DMS 273 (cell line): ENCODE measurements at regions not wholly inside any gene's neighbourhood (a gene's known extent, or its start where the extent isn't known, plus 50 kb on each side); places are given as distances from the start of the nearest gene placed in this dataset.
"Not testable (repeated sequence)": the region's sequence is repeated elsewhere in the genome, so short reads cannot be mapped to it uniquely, and the experiment has no call there.

Source experiments
- DNase-seq: peaks from one replicate; lab custom pipeline; 2025; ENCODE audit not compliant: unreplicated experiment; lab: John Stamatoyannopoulos, UW

DNA sequence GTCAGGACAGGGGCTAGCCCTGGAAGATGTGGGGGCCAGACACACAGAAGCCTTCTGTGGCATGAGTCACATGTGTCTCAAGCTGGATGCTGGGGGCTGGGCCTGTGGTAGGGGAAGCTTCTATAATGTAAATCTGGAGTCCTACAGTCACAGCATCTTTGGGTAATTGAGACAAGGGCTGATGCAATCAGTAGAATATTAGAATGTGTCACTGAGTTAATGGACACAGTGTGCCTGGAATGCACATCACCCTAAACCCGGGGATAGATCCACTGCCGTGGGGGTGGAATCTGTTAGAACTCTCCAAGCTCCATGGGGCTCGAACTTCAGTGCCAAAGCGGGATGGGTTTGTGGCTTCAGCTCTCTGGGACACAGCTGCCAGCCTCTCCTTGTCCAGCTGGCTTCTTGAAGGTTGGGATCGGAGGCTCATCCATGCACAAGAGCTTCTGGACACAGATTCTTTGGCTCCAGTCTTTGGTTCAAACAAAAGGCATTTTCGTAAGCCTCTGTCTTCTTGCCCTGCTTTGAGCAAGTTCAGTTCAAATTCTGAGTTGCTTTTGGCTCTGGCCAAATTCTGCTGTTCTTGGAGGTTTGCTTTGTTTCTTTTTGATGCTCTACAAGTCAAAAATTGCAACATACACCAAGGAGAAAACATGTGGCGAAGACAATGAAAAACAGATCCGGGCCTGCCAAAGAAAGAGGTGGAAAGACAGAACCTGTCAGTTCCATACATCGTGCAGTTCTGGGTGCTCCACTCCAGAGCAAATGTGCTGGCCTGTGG lies 194.8 kb upstream of the ZNF32 start:
- no peak for DNase-seq

DNA sequence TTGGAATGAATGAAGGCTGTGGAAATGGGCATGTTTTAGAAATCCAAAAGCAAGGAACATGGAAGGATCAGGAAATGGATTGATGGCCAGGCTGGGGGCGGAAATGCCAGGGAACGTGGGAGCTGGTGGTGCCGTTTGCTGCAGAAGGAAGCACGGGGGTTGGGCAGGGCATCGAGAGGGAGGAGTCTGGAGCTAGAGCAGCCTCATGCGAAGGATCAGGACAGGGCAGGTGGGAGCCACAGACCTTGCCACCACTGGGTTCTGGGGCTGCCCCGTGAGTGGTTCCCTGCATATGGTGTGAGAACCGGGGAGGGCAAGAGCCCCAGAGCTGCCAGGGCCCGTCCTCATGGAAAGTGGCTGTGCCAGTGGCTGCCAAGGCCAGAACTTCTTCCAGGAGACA lies 193.8 kb upstream of the ZNF32 start:
- DNase-seq, result no peak

DNA sequence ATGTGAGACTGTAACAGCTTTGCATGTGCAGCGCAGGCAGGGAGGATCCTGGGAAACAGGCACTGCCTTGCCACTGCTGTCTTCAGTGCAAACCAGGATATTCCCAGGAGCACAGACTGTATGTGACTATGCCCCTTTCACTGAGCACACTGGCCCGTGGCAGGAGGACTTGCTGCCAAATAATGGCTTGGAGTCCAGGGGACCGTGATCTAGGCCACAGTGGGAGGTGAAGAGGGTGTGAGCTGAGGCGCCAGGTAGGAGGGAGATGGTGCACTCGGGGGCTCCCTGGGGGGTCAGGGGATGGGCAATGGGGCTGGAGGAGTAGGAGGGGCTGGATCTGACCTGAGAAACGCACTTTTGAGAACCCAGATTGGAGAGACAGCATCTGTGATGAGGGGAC lies 193.4 kb upstream of the ZNF32 start:
- no peak for DNase-seq

DNA sequence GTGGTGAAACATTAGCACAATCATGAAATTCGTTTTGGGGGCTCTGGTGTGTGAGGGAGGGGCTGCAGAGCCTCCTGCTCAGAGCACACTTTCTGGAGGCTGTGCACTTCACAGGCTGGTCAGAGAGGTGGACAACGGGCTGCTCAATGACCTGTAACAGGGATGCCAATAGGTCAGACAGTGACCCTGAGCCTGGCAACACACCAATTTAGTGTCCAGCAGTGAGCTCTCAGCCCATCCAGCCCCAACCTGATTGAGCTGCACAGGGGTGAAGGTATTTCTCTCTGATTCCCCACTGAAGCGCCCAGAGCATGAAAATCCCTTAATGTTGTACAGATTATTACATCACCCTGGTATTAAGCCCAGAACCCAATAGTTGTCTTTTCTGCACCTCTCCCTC lies 191.3 kb upstream of the ZNF32 start:
- DNase-seq, result no peak

DNA sequence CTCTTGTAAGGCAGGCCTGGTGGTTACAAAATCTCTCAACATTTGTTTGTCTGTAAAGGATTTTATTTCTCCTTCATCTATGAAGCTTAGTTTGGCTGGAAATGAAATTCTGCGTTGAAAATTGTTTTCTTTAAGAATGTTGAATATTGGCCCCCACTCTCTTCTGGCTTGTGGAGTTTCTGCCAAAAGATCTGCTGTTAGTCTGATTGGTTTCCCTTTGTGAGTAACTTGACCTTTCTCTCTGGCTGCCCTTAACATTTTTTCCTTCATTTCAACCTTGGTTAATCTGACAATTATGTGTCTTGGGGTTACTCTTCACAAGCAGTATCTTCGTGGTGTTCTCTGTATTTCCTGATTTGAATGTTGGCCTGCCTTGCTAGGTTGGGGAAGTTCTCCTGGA lies 186.1 kb upstream of the ZNF32 start:
- DNase-seq, result not testable (repeated sequence)

DNA sequence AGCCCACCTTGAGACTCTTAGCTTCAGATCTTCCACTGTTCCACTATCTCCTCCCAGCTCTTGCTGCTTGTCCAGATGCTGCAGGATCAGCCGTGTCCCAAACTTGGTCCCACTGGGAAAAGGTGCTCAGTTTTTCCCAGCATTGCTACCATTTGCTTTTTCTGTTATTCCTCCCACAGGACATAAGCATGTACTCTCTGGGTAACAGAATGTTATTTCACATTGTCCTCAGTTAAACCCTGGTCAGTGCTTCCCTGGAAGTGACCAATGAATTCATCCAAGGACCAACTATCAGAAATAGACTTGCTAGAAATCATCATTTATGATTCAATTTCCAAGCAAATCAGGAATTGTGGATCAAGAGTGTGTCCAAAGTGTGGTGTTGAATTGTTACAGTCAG lies 179.2 kb upstream of the ZNF32 start:
- no peak for DNase-seq

DNA sequence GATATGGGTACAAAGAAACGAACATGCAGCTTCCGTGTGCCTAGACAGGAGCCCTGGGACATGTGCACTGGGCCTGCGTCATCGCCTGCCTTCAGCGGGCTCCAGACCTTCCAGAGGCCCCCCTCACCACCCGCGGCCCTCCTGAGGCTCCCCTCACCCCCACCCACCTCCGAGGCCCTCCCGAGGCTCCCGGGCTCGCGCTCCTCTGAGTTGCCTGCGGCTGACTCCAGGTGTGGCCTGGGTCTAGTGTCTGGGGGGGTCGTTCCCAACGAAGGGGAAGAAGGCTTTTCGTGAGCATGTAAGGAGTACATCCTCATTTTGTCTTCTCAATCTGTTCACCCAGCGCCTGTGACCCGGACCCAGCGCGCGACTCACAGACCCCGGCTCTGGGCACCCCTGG lies 177.3 kb upstream of the ZNF32 start:
- DNase-seq, result no peak

DNA sequence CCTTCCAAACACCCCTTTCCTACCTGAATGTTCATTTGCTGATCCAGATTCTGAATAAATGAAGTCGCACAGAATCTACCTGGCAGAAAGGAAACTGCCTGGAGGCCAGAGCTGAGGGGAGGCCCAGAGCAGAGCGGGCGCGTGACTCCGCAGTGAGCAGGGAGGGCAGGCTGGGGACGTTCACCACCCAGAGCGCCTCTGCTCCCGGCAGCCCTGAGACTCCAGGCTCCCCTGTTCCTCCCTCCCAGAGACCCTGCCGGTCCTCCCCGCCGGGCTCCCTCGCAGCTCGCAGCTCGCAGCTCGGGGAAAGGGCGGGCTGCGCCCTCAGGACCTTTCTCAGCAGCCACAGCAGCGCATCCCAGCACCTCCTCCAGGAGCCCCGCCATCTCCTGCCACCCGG lies 176.7 kb upstream of the ZNF32 start:
- no peak for DNase-seq

DNA sequence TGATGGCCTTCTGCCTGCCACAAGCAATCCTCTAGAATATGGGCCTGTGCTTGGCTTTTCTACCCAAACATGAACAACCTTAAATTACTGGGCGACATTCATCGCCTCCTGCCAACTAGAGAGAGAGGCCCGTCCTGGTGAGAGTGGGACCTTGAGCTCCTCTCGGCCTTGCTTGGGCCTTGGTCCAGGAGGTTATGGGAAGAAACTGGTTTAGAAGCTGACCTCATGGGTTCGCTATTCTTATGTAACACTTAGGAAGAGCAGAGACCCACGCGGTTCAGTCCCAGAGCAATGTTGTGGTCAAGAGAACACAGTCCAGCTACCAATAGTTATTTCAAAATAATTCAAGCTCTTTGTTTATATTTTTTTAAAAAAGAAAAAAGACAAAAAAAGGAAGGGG lies 176.3 kb upstream of the ZNF32 start:
- no peak for DNase-seq

DNA sequence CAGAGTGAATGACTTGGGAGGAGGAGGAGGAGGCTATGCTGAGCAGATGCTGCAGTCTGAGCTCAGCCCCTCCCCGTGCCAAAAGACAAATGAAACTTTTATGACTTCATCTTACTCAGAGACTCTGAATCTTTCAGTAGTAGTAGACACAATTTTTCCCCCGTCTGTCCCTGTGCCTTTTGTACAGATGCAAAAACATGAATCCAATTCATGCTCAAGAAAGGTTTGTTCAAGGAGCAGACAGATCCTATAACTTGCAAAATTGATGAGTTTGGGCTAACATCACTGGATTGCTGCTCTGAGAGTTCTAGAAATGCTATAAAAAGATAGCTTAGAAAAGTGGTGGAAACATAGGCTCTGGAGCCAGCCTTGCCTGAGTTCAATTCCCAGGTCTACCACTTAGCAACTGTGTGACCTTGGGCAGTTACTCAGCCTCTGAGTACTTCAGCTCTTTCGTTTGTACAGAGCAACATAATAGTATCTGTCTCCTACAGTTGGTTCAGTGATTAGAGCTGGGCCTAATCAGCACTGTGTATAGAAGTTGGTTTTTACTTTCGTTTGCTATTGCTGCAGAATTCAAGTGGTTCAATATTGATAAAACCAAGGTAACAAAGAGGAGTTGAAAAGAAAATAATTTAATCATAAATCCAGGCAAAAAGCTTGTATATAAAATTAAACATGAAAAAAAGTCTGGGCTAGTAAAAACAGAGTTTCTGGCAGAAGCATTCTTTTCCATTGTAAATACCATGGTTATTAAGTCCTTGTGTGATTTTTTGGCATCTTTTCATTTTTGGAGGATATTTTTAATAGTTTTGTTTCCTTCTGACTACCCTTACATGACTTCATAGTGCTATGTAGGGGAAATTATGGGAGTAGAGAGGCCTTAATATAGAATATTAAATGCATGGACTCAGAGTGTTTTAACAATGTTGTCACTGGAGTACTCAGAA lies 174.2 kb upstream of the ZNF32 start:
- no peak for DNase-seq

DNA sequence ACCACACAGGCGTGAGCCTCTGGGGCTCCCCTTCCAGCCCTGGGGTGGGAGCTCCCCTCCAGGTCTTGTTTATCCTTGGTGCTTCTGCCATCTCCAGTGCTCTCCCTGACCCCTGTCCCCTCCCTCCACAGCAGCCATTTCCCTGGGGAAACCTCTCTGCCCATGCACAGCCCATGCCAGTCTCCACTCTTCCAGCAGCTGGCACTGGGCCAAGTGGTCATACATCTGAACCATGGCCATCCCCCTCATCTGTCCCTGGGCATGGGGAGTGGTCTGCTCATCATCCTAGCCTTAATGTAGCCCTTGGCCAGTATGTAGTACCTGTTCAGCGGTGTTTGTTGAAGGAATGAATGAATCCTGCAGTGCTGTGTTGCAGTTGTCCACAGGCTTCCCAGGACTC lies 172.4 kb upstream of the ZNF32 start:
- peak; percentile 1 for DNase-seq

DNA sequence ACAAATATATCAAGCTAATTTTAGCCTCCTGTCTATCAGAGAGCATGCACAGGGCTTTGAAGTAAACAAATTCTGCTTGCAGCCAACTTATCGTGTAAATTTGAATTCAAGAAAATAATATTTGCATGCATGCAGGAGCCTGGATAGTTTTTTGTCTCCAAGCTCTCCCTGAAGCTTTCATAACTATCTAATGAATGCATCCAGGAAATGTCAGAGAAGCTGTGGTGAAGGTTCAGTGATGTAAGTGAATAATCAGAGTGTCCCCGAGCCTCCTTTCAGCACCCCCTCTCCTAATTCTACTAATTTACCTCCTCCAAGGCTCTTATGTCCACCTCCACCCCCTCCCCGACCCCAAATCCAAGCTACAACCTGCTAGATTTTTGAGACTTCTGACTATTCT lies 172.0 kb upstream of the ZNF32 start:
- DNase-seq, result no peak

DNA sequence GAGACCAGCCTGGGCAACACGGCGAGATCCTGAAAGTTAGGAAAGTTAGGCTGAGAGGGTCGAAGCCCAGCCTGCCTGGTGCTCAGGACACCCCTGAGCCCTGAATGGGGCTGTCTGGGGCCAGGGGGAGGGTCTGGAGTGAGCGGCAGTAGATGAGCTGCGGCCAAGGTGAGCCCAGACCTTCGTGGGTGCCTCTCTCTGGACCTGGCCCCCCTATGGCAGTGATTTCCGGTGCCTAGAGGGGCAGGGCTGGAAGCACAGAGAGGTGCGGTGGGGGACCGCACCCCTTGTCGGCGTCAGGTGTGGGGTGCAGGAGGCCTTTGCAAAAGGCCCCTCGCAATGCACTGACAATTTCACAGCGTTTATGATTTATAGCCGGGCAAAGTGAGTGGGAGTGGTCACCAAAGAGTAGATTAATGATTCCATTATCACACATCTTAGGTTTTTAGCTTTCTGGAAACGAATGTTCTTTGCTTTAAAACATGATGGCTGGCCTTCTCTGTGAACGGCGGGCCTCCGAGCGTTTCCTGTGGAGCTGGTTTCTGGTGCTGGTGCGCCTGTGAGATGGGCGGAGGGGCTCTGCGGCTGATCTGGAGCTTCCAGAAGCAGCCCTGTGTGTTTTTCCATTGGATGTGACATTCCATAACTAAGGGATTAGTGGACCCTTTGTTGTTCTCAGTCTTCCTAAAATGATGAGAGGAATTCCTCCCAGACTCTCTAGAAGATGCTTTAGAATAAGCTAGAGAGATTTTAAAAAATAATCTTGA lies 171.0 kb upstream of the ZNF32 start:
- DNase-seq, result no peak

DNA sequence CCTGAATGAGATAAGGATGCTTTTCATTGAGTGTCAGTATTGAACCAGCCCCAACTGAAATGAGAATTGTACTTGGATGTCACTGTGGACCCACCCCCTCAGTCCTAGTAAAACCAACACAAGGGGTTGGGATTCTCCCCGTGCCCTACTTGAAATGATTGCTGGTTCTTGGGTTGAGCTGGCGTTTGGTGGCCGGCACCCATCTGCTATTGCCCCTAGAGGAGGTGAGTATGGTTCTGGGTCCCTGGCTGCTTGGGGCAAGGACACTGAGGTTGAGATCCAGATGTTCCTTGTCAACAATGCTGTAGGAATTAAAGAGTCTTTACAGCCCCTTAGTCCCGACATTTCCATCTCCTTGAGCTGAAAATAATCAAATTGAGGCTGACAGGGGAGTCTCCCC lies 170.0 kb upstream of the ZNF32 start:
- DNase-seq, result no peak

DNA sequence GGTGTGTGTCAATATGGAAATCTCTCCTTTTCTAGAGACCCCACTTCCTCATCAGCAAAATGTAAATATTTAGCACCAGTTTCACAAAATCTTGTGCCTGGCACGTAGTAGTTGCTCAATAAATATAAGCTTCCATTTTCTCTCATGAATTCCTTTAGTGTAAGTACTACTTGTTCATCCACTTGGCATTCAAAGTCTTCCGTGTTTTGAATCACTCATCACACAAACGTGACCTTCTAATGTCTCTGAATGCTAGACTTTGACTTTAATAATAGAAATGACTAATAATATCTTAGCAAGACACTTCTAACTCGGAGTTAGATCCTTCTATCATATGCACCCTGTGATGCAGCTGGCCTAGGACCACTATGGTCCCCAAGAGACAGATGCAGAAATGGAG lies 168.7 kb upstream of the ZNF32 start:
- DNase-seq, result no peak

DNA sequence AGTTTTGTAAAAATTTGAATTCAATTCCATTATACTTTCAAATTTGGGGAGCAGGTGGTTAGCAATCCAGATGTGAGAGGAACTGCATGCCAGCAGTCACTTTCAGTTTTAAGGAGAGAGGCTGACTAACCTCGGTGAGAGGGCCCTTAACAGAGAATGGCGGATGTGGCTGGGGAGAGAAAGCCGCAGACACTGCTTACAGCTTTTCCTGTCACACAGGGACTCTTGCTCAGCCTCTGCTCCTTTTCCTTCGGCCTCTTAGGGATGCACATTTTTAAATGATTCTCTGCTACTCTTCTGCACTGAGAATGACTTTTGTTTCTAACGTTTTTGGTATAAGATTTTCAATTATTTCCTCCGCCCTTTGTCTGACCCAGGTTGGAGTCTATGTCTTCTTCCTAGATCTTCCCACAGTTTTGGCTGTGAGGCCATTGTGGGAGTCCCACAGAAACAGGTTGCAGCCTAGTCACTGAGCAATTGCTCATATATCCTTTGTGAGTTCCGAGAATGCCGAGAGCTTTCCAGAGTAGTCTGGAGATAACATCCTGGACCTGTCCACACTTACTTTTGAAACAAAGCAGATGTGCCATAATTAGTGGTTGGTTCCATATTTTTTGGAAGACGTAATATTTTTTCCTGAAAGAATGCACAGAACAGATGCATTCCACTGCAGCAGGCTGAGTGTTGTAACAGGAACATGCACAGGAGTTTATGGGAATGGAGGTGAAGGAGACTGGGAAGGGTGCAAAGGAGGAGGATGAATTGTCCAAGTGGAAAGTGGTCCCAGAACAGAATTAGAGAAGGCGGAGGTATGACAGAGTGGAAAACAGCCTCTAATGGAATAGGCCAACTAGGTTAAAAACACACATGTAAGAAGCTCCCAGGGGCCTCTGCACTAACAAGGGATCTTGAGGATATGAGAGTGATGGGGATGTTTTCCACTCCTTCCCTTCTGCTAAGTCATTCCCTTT lies 168.0 kb upstream of the ZNF32 start:
- DNase-seq, result no peak

DNA sequence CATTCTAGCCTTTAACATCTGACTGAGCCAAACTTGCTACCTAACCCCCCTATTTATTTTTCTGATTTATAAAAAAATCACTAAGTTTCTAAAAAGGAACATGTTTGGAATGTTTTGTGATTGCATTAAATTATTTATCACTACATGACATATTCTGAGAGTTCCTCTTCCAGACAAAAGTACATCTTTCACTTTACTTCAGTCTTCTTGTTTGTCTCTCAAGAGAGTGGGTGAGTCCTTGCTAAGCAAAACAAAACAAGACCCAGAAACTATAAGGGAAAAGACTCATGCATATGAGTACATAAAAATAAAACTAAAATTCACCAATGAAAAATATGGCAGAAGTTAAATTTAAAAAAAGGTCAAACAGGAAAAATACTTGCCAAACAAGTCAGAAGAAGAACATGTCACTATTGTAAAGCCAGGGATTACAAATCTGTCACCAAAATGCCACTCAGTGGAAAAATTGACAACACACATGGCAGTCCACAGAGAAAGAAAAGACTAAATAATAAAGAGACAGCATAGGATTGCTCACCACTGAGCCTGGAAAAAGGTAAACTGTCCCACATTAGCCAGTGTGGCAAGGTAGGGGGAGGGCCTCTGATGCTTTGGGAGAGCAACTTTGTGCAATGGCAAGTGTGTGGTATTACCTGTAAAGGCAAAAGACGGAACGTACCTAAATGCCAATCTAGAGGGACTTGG lies 166.7 kb upstream of the ZNF32 start:
- no peak for DNase-seq

DNA sequence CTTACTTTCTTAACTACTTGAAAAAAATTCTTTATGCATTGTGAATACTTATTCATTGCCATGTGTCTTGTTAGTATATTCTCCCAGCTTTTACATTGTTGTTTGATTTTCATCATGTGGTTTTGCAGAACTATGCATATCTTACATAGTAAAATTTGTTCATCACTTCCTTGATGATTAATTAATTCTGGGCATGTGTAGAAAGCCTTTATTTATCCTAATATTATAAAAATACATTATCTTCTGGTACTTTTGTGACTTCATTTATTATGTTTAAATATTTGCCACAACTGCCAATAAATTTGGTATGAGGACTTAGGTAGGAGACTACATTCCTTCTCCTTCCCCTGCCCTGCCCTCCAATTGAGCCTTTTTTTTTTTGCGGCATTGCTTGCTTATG lies 166.0 kb upstream of the ZNF32 start:
- no peak for DNase-seq

DNA sequence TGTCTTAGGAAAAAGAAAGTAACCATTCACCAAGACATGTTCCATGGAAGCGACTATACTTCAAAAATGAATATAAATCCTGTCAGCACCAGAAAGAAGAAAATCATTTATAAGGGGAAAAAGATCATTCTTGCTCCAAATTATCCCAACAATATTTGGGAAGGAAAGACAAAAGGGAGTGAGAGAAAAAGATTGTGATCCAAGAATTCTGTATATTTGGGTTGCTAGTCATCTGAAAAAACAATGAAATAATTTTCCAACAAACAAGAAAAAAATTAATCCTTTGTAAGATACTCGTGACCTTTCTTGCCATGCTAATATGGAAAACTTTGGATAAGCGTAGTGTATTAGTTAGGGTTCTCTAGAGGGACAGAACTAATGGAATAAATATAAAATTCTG lies 163.2 kb upstream of the ZNF32 start:
- no peak for DNase-seq
